Stromal cell of bone marrow (primary cell): ENCODE measurements at regions not wholly inside any gene's neighbourhood (a gene's known extent, or its start where the extent isn't known, plus 50 kb on each side); places are given as distances from the start of the nearest gene placed in this dataset.
"Not testable (repeated sequence)": the region's sequence is repeated elsewhere in the genome, so short reads cannot be mapped to it uniquely, and the experiment has no call there.

Experiments used
- DNase-seq: peaks from one replicate; pipeline ENCODE4 v3.0.0-alpha.2; 2012; ENCODE audit warnings: low read depth

- DNase-seq, result no peak
Observed at GRCh38 chr12:91887957-91888356, 257.7 kb downstream of the BTG1 start.

GRCh38 chr12:91885851-91886731 is 259.6 kb downstream of the BTG1 start:
- no peak for DNase-seq

- no peak for DNase-seq
Observed at GRCh38 chr12:91884230-91884629, 261.4 kb downstream of the BTG1 start.

GRCh38 chr12:91883811-91884210 is 261.8 kb downstream of the BTG1 start:
- DNase-seq, result no peak

- no peak for DNase-seq
Observed at GRCh38 chr12:91882910-91883309, 262.7 kb downstream of the BTG1 start.

- no peak for DNase-seq
Observed at GRCh38 chr12:91880528-91880927, 265.1 kb downstream of the BTG1 start.

- DNase-seq, result no peak
Observed at GRCh38 chr12:91877456-91878235, 268.0 kb downstream of the BTG1 start.

- peak; percentile 21 for DNase-seq
Observed at GRCh38 chr12:91877022-91877421, 268.6 kb downstream of the BTG1 start.

GRCh38 chr12:91875671-91876070 is 270.0 kb downstream of the BTG1 start:
- not testable (repeated sequence) for DNase-seq

GRCh38 chr12:91874086-91874865 is 271.4 kb downstream of the BTG1 start:
- no peak for DNase-seq

- no peak for DNase-seq
Observed at GRCh38 chr12:91871751-91872150, 273.9 kb downstream of the BTG1 start.

- DNase-seq, result no peak
Observed at GRCh38 chr12:91870872-91871707, 274.6 kb downstream of the BTG1 start.

GRCh38 chr12:91868054-91868453 is 277.6 kb downstream of the BTG1 start:
- no peak for DNase-seq

GRCh38 chr12:91866566-91866965 is 279.1 kb downstream of the BTG1 start:
- DNase-seq, result no peak

- no peak for DNase-seq
Observed at GRCh38 chr12:91863702-91864101, 281.9 kb downstream of the BTG1 start.

- no peak for DNase-seq
Observed at GRCh38 chr12:91861554-91861953, 284.1 kb downstream of the BTG1 start.

GRCh38 chr12:91859347-91859746 is 286.3 kb downstream of the BTG1 start:
- DNase-seq, result no peak

- no peak for DNase-seq
Observed at GRCh38 chr12:91857813-91858542, 287.7 kb downstream of the BTG1 start.

- peak; percentile 37 for DNase-seq
Observed at GRCh38 chr12:91854725-91855124, 290.9 kb downstream of the BTG1 start.

- no peak for DNase-seq
Observed at GRCh38 chr12:91853350-91854127, 292.1 kb downstream of the BTG1 start.
